GM21423 (cell line): ENCODE measurements at regions not wholly inside any gene's neighbourhood (a gene's known extent, or its start where the extent isn't known, plus 50 kb on each side); places are given as distances from the start of the nearest gene placed in this dataset.
A peak's percentile ranks its signal among the peaks of the same experiment; 100 is the strongest.

Source experiments
- ATAC-seq: cut with Tn5 transposase; IDR thresholded peaks from one replicate; pipeline ENCODE4 v1.9.1; 2021; ENCODE audit warnings: mild to moderate bottlenecking, moderate library complexity; ENCODE audit not compliant: unreplicated experiment

- peak; percentile 100 for ATAC-seq
Measured at GRCh38 chr15:100703032-100703578, 100.7 kb downstream of the ASB7 start.

- no peak for ATAC-seq
Measured at GRCh38 chr15:100703671-100704070, 101.3 kb downstream of the ASB7 start.

DNA sequence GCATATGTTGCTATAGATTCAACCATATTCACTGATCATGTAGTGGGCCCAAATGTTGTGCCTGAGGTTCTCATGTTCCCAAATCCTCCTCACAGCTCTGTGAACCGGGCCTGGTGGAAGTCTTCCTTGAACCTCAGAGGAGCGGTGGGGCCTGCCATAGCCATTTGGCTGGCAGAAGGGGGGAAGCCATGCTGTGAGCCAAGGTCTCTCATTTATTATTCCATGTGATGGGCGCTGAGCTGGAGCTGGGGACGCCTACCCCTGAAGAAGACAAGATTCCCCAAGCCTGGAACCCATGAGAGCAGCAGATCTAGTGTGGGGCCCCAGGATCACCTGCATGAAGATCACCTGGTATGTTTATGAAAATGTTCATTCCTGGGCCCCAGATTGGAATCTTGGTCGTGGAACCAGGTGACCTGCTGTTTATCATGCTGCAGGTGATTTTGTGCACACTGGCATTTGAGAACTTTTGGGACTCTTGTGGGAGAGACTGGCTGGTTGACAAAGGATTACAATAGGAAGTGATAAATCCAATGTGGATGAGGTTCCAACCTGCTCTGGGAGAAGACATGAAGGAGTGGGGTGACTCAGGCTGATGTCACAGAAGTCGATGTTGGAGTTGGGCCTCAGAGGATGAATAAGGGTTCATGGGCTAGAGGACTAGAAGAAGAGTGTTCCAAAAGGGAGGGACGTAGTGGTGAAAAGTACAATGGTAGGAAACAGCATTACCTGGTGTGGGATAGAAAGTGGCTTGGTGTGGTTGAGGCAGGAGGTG, 102.1 kb downstream of the ASB7 start:
- no peak for ATAC-seq

DNA sequence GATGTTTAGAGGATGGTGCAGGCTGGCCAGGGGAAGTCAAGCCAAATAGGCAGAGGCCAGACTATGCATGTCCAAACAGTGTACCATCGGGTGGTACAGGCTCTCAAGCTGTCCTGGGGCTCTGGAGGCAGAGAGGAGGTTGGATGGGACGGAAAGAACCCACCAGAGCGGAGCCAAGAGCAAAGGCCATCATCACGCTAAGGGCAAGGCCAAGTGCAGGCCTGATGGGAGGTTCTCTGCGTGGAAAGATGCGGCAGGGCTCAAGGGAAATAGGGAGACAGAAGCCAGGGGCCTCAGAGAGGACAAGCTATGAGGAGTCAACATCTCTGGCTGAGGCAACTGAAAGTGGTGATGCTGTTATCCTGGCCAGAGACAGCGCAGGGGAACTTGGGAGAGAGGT, 102.7 kb downstream of the ASB7 start:
- no peak for ATAC-seq

GRCh38 chr15:100705841-100706240, 103.5 kb downstream of the ASB7 start:
- no peak for ATAC-seq

GRCh38 chr15:100707229-100707628, 104.8 kb downstream of the ASB7 start:
- no peak for ATAC-seq

DNA sequence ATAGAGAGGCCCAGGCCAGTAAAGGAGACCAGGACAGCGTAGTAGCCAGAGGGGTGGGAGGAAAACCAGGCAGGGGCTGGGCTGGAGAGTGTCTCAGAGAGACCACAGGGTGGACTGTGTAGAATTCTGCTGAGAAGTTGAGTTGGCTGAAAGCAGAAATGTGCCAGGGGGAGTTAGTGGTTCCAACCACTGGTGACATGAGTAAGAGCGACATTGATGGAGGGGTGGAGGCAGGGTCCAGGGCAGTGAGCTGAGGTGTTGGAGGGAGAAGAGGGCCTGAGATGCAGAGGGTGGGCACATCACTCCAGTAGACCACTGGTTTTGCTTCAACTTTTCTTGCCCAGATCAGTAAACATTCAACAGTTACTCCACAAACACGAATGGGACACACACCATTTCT, 106.5 kb downstream of the ASB7 start:
- no peak for ATAC-seq

- ATAC-seq = no peak
Measured at GRCh38 chr15:100710222-100710621, 107.8 kb downstream of the ASB7 start.

- ATAC-seq = no peak
Measured at GRCh38 chr15:100710744-100711515, 108.5 kb downstream of the ASB7 start.

DNA sequence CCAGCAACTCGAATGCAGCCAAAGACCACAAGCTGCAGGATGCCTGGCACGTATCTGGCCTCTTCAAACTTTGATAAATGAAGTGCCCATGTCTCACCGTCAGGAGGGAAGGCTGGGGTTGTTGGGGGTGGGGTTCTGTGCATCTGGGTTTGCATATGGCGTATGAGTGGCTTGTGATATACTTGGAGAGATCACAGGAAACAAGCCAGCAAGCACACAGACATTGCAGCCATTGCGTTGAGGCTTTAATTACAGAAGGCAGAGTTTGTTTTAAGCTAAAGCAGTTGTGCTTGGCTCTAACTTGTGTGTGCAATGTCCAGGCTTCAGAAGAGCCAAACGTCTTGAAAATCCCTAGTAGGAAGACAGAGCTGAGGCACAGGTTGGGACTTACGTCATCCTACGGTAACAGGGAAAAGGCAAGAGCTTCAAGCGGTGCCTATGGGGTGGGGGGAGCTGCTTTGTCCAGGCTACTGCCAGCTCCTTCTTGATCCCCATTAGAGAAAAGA, 109.2 kb downstream of the ASB7 start:
- ATAC-seq = no peak

GRCh38 chr15:100712226-100712625, 109.8 kb downstream of the ASB7 start:
- no peak for ATAC-seq

DNA sequence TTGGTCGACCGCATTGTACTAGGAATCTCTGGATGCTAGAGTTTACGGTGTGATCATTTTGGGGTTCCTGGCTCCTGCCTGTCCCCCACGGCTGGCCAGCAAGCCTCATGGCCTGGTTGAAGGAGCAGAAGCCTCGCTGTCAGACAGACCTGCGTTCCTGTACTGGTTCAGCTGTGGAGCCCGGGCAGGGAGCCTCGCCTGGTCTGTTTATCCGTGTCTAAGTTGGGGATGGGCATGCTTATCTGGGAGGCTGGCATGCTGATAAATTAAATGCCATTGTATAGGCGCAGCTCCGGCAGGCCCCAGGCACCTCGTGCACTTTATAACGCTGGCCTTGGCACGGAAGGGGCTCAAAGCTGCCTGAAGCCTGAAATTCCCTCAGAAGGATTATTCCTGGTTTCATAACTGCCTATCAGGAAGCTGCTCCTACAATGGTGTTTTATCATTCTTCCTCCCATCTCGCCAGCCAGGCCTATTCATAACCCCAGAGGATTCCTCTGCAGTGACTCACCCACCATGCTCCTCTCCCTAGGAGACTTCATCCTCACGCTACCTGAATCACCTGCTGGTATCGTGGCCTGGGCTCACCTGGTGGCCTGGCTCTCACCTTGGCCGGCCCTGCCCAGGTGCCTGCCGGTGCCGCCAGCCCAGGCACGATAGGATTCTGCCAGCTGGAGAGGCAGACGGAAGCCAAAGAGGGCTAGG, 110.9 kb downstream of the ASB7 start:
- ATAC-seq = no peak

DNA sequence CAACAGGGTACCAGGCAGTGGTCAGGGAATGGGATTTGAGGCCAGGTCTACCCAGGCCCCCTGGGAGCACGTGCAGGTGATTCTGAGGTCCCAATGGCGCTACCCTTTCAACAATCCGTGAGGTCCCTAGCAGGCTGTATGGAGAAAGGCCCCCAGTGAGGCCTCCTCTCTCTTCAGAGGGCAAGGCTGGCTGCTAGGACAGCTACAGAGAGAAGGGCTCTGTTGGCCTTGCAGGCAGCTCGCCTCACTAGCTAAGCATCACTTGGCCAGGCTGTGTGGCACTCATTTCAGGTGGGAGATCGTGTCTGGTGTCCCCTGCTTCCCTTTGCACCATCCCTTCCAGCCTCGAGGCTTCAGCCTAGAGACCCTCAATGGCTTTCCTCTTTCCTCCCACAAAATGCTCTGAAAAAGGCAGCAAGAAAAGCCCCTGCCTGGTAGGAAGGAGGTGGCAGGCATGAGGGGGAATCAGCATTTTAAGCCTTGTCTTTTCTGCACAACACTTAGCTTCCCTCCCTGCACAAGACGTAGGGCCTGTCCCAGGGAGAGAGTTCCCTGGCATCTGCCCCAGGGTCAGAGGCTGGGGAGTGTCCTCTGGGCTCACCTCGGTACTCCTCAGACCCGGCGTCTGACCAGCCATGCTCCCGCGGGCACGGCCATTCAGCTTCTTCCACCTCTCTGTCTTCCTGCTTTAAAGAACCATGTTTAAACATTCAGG, 111.8 kb downstream of the ASB7 start:
- ATAC-seq = no peak

DNA sequence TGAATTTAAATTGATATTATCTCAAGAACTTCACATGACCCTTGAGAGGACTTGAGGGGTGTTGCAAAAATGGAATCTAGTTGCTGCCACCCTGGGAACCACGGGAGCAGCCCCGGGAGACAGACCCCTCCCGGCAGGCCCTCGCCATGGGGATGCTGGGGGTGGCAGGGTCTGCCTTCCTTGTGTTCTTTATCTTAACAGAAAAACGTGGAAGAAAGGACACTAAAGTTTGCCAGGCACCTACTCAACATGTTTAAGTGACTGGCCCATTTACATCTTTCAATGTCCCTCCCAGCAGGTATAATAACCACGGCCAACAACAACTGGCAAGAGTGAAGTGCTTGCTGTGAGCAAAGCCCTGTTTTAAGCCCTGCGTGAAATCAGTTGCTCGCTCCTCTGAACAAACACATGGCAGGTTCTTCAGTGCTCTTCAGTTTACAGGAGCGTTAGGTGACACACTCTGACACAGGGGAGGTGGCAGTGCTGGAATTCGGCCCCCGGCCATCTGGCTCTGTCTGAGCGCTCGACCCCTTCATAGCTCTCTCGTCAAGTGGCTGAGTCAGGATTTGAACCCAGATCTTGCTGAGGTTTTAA, 112.5 kb downstream of the ASB7 start:
- ATAC-seq = no peak

GRCh38 chr15:100715571-100716455, 113.4 kb downstream of the ASB7 start:
- ATAC-seq = no peak

DNA sequence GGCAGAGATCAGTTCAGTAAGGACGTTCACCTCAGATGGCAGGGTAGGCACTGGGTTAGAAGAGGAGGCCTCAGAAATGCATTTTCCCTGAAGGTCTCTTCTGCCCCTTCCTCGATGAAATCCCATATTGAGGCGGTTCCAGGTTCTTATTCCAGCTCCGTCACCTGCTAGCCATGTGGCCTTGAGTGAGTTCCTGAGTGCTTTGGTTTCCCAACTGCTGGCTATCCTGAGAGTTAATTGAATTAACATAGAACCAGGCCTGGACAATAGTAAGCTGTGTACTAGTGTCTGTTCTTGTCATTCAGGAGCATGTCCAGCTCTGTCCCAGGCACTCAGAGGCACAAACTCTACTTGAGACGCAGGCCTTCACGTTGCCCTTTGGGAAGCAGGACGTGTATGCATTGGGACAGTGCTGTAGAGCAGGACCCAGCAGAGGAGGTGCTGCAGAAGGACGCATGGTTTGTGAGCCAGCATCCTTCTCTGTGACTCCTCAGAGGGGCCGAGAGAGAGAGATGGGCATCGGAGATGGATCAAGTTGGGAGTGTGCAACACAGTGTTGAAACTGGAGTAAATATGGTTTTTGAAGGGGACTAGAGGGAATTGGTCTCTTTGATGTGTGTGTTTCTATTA, 114.2 kb downstream of the ASB7 start:
- no peak for ATAC-seq

GRCh38 chr15:100717596-100717995, 115.2 kb downstream of the ASB7 start:
- ATAC-seq = no peak

GRCh38 chr15:100718075-100718980, 115.9 kb downstream of the ASB7 start:
- ATAC-seq = no peak
